MM.1S (cell line): ENCODE measurements at regions not wholly inside any gene's neighbourhood (a gene's known extent, or its start where the extent isn't known, plus 50 kb on each side); places are given as distances from the start of the nearest gene placed in this dataset.

Experiments
- EZH2 ChIP-seq: fragments of 300-600 bp; sonication (generic); optimal IDR thresholded peaks from 2 replicates; pipeline ENCODE3; 2017; ENCODE audit warnings: low read depth, mild to moderate bottlenecking, antibody characterized with exemption, low read length, mixed read lengths
- TF ChIP-seq, protein P1 (sequence below): fragments of 300-600 bp; sonication (generic); IDR thresholded peaks from 2 replicates; pipeline ENCODE4 v1.5.1; 2016; ENCODE audit warnings: antibody characterized with exemption, low read length, mixed read lengths

- TF ChIP-seq, protein P1, sequence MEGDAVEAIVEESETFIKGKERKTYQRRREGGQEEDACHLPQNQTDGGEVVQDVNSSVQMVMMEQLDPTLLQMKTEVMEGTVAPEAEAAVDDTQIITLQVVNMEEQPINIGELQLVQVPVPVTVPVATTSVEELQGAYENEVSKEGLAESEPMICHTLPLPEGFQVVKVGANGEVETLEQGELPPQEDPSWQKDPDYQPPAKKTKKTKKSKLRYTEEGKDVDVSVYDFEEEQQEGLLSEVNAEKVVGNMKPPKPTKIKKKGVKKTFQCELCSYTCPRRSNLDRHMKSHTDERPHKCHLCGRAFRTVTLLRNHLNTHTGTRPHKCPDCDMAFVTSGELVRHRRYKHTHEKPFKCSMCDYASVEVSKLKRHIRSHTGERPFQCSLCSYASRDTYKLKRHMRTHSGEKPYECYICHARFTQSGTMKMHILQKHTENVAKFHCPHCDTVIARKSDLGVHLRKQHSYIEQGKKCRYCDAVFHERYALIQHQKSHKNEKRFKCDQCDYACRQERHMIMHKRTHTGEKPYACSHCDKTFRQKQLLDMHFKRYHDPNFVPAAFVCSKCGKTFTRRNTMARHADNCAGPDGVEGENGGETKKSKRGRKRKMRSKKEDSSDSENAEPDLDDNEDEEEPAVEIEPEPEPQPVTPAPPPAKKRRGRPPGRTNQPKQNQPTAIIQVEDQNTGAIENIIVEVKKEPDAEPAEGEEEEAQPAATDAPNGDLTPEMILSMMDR = no peak
- TF ChIP-seq EZH2 = no peak
Observed at GRCh38 chr14:62206456-62206855, 444.2 kb downstream of the SNAPC1 start.
